ENCODE measurements at regions not wholly inside any gene's neighbourhood (a gene's known extent, or its start where the extent isn't known, plus 50 kb on each side); places are given as distances from the start of the nearest gene placed in this dataset.

- Histone ChIP-seq H3K36me3 (replicated peaks; ENCODE audit: low read depth, low read length) (no peaks in the 10 kb centered on the region), H3K4me3 (ENCODE audit: low read length) (no peak overlapping the region), H3K27ac (ENCODE audit: low read length) (no peak overlapping the region), H2AFZ (ENCODE audit: low read depth, low read length) (no peak overlapping the region), H3K4me1 (ENCODE audit: low read length) (no peaks in the 10 kb centered on the region), H3K27me3 (ENCODE audit: low read depth, low read length) (no peaks in the 10 kb centered on the region), H3K9me3 (ENCODE audit: insufficient read depth, low read length) (no peaks in the 10 kb centered on the region), H3K79me2 (ENCODE audit: low read length) (no peaks in the 10 kb centered on the region), H3K9ac (ENCODE audit: low read length) (no peak overlapping the region), H4K20me1 (ENCODE audit: insufficient read depth, low read length) (no peaks in the 10 kb centered on the region), H3K4me2 (ENCODE audit: low read length) (no peak overlapping the region)
- TF ChIP-seq, protein P1, sequence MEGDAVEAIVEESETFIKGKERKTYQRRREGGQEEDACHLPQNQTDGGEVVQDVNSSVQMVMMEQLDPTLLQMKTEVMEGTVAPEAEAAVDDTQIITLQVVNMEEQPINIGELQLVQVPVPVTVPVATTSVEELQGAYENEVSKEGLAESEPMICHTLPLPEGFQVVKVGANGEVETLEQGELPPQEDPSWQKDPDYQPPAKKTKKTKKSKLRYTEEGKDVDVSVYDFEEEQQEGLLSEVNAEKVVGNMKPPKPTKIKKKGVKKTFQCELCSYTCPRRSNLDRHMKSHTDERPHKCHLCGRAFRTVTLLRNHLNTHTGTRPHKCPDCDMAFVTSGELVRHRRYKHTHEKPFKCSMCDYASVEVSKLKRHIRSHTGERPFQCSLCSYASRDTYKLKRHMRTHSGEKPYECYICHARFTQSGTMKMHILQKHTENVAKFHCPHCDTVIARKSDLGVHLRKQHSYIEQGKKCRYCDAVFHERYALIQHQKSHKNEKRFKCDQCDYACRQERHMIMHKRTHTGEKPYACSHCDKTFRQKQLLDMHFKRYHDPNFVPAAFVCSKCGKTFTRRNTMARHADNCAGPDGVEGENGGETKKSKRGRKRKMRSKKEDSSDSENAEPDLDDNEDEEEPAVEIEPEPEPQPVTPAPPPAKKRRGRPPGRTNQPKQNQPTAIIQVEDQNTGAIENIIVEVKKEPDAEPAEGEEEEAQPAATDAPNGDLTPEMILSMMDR (IDR thresholded peaks at IDR 0.05; ENCODE audit: low read depth, low read length): no peak
Observed at GRCh38 chr2:510839-511238, 166.4 kb downstream of the TMEM18 start.

- H2AFZ ChIP-seq (ENCODE audit: low read depth, low read length): no peak overlapping the region
- no peaks in the 10 kb centered on the region for H3K79me2 ChIP-seq (ENCODE audit: low read length)
- H3K9me3 ChIP-seq (ENCODE audit: insufficient read depth, low read length): no peaks in the 10 kb centered on the region
- no peak overlapping the region for H3K4me3 ChIP-seq (ENCODE audit: low read length)
- no peak overlapping the region for H3K4me2 ChIP-seq (ENCODE audit: low read length)
- H3K27ac ChIP-seq (ENCODE audit: low read length): no peak overlapping the region
- no peaks in the 10 kb centered on the region for H4K20me1 ChIP-seq (ENCODE audit: insufficient read depth, low read length)
- H3K4me1 ChIP-seq (ENCODE audit: low read length): no peaks in the 10 kb centered on the region
- no peak overlapping the region for H3K9ac ChIP-seq (ENCODE audit: low read length)
- TF ChIP-seq, protein P1 (IDR thresholded peaks at IDR 0.05; ENCODE audit: low read depth, low read length): no peak
- no peak for TF ChIP-seq EZH2phosphoT487 (IDR thresholded peaks at IDR 0.05; ENCODE audit: low read depth)
- no peaks in the 10 kb centered on the region for H3K36me3 ChIP-seq (replicated peaks; ENCODE audit: low read depth, low read length)
- H3K27me3 ChIP-seq (ENCODE audit: low read depth, low read length): no peaks in the 10 kb centered on the region
Observed at GRCh38 chr2:509888-510287, 167.3 kb downstream of the TMEM18 start.

- no peaks in the 10 kb centered on the region for H3K9me3 ChIP-seq (ENCODE audit: insufficient read depth, low read length)
Observed at GRCh38 chr2:508121-508520, 169.1 kb downstream of the TMEM18 start.

DNA sequence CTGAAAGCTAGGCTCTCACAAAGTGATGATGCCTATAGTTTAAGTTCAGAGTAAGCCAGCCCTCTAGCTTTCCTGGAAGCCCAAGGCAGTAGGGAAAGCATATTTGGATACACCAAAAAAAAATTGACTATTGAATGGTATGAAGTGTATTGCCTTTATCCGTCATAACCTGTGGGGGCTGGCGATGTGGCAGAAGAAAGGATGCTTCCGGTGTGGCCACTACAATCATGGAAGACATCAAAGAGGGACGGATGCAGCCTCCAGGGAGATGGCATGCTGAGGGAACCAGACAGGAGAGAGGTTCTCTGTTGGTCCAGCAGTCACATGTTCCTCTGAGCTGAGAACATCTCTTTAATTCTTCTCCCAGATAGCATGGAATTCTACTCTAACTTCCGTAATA, 170.3 kb downstream of the TMEM18 start:
- Histone ChIP-seq H2AFZ (ENCODE audit: low read depth, low read length) (no peak overlapping the region), H3K36me3 (replicated peaks; ENCODE audit: low read depth, low read length) (no peaks in the 10 kb centered on the region), H4K20me1 (ENCODE audit: insufficient read depth, low read length) (no peaks in the 10 kb centered on the region), H3K4me3 (ENCODE audit: low read length) (no peak overlapping the region), H3K4me2 (ENCODE audit: low read length) (no peak overlapping the region), H3K27ac (ENCODE audit: low read length) (no peak overlapping the region), H3K4me1 (ENCODE audit: low read length) (no peaks in the 10 kb centered on the region), H3K9ac (ENCODE audit: low read length) (no peak overlapping the region), H3K9me3 (ENCODE audit: insufficient read depth, low read length) (no peaks in the 10 kb centered on the region), H3K27me3 (ENCODE audit: low read depth, low read length) (no peaks in the 10 kb centered on the region), H3K79me2 (ENCODE audit: low read length) (no peaks in the 10 kb centered on the region)
- no peak for TF ChIP-seq EZH2phosphoT487 (IDR thresholded peaks at IDR 0.05; ENCODE audit: low read depth)
- TF ChIP-seq, protein P1 (IDR thresholded peaks at IDR 0.05; ENCODE audit: low read depth, low read length): no peak

More at GRCh38 chr2:508121-508520, 169.1 kb downstream of the TMEM18 start:
- Histone ChIP-seq H3K9ac (ENCODE audit: low read length) (no peak overlapping the region), H3K36me3 (replicated peaks; ENCODE audit: low read depth, low read length) (no peaks in the 10 kb centered on the region), H3K4me3 (ENCODE audit: low read length) (no peak overlapping the region), H3K4me2 (ENCODE audit: low read length) (no peak overlapping the region), H3K27ac (ENCODE audit: low read length) (no peak overlapping the region), H4K20me1 (ENCODE audit: insufficient read depth, low read length) (no peaks in the 10 kb centered on the region), H2AFZ (ENCODE audit: low read depth, low read length) (no peak overlapping the region), H3K27me3 (ENCODE audit: low read depth, low read length) (no peaks in the 10 kb centered on the region), H3K4me1 (ENCODE audit: low read length) (no peaks in the 10 kb centered on the region), H3K79me2 (ENCODE audit: low read length) (no peaks in the 10 kb centered on the region)
- no peak for TF ChIP-seq EZH2phosphoT487 (IDR thresholded peaks at IDR 0.05; ENCODE audit: low read depth)
- TF ChIP-seq, protein P1 (IDR thresholded peaks at IDR 0.05; ENCODE audit: low read depth, low read length): no peak

Measured in OCI-LY3 (cell line).